ENCODE measurements at regions not wholly inside any gene's neighbourhood (a gene's known extent, or its start where the extent isn't known, plus 50 kb on each side); places are given as distances from the start of the nearest gene placed in this dataset.

DNA sequence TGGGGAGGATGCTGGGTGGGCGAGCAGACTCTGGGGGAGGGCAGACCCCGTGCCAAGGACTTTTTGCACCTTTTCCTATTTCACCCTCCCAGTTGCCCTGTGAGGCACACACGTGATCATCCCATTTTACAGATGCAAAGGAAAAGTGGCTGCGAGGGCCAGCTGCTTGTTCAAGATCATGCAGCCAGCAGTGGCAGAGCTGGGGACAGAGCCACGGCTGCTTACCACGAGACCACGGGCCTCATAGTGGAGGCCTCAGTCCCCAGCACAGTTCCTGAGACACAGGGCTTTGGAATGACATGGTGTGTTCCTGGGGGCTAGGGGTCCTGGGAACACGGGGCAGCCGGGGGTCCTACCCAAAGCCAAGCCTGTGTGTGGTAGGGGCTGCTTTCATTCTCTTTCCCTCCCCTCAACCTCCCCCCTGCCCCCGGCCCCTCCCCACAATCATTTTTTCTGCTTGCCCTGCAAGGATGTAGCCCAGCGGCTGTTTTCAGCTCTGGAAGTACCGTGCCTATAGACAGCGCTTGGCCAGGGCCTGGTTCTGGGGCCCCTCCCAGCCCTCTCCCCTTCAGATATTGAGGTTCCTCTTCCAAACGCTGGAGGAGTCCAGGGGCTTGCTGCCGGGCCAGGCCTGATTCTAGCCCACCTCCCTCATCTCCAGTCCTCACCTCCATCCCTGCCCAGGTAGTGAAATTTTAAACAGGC is 58.5 kb upstream of the IER5L start (continued):
- TF ChIP-seq, protein P1, sequence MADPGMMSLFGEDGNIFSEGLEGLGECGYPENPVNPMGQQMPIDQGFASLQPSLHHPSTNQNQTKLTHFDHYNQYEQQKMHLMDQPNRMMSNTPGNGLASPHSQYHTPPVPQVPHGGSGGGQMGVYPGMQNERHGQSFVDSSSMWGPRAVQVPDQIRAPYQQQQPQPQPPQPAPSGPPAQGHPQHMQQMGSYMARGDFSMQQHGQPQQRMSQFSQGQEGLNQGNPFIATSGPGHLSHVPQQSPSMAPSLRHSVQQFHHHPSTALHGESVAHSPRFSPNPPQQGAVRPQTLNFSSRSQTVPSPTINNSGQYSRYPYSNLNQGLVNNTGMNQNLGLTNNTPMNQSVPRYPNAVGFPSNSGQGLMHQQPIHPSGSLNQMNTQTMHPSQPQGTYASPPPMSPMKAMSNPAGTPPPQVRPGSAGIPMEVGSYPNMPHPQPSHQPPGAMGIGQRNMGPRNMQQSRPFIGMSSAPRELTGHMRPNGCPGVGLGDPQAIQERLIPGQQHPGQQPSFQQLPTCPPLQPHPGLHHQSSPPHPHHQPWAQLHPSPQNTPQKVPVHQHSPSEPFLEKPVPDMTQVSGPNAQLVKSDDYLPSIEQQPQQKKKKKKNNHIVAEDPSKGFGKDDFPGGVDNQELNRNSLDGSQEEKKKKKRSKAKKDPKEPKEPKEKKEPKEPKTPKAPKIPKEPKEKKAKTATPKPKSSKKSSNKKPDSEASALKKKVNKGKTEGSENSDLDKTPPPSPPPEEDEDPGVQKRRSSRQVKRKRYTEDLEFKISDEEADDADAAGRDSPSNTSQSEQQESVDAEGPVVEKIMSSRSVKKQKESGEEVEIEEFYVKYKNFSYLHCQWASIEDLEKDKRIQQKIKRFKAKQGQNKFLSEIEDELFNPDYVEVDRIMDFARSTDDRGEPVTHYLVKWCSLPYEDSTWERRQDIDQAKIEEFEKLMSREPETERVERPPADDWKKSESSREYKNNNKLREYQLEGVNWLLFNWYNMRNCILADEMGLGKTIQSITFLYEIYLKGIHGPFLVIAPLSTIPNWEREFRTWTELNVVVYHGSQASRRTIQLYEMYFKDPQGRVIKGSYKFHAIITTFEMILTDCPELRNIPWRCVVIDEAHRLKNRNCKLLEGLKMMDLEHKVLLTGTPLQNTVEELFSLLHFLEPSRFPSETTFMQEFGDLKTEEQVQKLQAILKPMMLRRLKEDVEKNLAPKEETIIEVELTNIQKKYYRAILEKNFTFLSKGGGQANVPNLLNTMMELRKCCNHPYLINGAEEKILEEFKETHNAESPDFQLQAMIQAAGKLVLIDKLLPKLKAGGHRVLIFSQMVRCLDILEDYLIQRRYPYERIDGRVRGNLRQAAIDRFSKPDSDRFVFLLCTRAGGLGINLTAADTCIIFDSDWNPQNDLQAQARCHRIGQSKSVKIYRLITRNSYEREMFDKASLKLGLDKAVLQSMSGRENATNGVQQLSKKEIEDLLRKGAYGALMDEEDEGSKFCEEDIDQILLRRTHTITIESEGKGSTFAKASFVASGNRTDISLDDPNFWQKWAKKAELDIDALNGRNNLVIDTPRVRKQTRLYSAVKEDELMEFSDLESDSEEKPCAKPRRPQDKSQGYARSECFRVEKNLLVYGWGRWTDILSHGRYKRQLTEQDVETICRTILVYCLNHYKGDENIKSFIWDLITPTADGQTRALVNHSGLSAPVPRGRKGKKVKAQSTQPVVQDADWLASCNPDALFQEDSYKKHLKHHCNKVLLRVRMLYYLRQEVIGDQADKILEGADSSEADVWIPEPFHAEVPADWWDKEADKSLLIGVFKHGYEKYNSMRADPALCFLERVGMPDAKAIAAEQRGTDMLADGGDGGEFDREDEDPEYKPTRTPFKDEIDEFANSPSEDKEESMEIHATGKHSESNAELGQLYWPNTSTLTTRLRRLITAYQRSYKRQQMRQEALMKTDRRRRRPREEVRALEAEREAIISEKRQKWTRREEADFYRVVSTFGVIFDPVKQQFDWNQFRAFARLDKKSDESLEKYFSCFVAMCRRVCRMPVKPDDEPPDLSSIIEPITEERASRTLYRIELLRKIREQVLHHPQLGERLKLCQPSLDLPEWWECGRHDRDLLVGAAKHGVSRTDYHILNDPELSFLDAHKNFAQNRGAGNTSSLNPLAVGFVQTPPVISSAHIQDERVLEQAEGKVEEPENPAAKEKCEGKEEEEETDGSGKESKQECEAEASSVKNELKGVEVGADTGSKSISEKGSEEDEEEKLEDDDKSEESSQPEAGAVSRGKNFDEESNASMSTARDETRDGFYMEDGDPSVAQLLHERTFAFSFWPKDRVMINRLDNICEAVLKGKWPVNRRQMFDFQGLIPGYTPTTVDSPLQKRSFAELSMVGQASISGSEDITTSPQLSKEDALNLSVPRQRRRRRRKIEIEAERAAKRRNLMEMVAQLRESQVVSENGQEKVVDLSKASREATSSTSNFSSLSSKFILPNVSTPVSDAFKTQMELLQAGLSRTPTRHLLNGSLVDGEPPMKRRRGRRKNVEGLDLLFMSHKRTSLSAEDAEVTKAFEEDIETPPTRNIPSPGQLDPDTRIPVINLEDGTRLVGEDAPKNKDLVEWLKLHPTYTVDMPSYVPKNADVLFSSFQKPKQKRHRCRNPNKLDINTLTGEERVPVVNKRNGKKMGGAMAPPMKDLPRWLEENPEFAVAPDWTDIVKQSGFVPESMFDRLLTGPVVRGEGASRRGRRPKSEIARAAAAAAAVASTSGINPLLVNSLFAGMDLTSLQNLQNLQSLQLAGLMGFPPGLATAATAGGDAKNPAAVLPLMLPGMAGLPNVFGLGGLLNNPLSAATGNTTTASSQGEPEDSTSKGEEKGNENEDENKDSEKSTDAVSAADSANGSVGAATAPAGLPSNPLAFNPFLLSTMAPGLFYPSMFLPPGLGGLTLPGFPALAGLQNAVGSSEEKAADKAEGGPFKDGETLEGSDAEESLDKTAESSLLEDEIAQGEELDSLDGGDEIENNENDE (IDR thresholded peaks at IDR 0.05; ENCODE audit: insufficient replicate concordance, low read length): no peak
- TF ChIP-seq SP1 (IDR thresholded peaks at IDR 0.05; ENCODE audit: low read depth, low read length): no peak
- peak; percentile 25; the same call in 1 of the 2 replicates for TF ChIP-seq EGR1 (IDR thresholded peaks at IDR 0.05; ENCODE audit: borderline replicate concordance, low read depth, low read length)
